NAMALWA (cell line): ENCODE measurements at regions not wholly inside any gene's neighbourhood (a gene's known extent, or its start where the extent isn't known, plus 50 kb on each side); places are given as distances from the start of the nearest gene placed in this dataset.

Experiments used
- DNase-seq: peaks from one replicate; pipeline ENCODE4 v3.0.0-alpha.2; 2015; ENCODE audit warnings: low spot score

DNA sequence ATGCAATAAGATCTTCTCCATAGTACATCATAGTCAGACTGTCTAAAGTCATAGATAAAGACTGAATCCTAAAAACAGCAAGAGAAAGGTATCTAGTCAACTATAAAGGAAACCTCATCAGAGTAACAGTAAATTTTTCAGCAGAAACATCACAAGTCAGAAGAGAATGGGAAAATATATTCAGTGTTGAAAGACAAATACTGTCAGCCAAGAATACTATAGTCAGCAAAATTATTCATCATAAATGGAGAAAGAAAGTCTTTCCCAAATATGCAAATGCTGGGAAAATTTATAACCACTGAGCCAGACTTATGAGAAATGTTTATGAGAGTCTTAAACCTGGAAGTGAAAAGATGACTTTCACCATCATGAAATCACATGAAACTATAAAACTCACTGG is 136.7 kb downstream of the KDR start:
- no peak for DNase-seq

DNA sequence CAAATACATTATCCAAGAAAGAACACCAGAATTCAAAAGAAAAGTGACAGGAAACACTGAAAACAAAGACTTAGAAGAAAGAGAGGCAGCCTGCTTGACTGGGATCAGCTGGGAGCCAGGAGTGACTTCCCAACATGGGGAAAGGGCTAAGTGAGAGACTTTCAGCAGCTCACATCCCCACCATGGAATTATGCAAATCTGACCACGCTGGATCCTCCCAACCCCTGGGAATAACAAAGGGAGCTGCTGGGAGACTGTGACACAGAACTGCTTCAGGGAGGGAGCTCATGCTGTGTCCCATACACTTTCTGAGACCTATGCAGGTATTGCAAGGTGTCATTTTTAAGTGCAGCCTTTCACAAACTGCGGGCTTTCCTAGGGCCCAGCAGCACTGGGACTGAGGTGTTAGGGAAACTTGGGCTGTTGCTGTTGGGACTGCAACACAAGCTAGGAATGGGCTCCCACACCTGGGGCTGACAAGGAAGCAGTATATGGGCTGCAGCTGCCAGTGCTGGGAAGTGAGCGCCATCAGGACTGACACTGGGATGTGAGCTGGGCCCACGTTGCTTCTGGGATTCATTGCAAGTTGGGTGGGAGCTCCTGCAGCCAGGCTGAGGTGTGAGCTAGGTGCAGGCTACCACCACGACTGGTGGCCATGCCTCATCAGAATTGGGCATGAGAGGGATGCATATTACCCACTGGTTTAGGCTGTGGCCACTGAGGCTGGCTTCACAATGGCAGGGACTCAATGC is 139.1 kb downstream of the KDR start:
- no peak for DNase-seq

DNA sequence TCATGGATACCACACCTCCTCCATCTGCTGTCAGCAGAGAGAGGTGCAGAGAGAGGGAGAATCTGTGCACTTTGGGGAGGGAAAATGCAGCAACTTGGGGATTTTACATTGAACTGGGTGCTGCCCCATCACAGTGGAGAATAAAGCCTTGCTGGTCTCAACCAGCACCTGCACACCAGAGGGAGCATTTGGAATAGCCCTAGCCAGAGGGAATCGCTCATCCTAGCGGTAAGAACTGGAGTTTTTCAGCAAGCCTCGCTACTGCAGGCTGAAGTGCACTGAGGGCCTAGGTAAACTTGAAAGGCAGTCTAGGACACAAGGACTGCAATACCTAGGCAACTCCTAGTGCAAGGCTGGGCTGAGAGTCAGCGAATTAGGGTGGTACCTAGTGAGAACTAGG is 148.7 kb downstream of the KDR start:
- DNase-seq, result no peak

DNA sequence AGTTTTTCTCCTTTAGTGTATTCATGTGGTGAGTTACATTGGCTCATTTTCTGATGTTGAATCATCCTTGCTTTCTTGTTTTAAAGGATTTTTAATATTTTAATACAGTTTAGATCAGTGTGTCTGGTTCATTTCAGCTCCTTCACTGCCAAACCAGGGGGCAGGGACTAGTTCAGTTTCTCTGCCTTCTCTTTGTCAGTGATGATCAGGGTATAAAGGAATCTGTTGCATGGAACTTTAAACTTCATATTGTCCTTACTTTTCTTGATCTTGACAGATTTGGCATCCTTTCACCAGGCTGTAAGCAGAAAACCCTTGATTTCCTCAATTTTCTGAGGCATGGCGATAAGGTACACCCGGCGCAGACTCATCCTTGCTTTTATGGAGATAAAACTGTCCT is 149.4 kb downstream of the KDR start:
- no peak for DNase-seq

DNA sequence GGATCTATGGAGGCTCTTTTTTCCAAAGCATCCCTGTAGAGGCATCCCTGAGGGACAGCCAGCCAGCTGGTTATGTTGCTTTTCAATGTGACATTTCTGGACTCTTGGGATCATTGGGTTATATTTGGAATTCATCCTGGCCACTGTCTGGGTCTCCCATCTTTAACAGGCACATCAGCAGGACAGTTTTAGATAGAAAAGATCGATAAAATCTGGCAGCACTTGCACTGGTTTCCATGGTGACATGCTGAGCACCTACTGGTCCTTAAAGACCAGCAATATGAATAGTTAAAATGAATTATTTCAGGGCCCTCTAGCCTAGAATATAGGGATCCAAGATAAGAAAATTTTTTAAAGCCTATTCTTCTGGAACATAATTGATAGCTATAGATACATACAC is 151.6 kb downstream of the KDR start:
- no peak for DNase-seq

- peak; percentile 64 for DNase-seq
Observed at GRCh38 chr4:54971474-54971950, 153.9 kb downstream of the KDR start.

- no peak for DNase-seq
Observed at GRCh38 chr4:54967289-54967688, 158.1 kb downstream of the KDR start.

- DNase-seq, result peak; percentile 33
Observed at GRCh38 chr4:54961357-54961975, 163.9 kb downstream of the KDR start.

GRCh38 chr4:54959651-54960116 is 165.7 kb downstream of the KDR start:
- no peak for DNase-seq

DNA sequence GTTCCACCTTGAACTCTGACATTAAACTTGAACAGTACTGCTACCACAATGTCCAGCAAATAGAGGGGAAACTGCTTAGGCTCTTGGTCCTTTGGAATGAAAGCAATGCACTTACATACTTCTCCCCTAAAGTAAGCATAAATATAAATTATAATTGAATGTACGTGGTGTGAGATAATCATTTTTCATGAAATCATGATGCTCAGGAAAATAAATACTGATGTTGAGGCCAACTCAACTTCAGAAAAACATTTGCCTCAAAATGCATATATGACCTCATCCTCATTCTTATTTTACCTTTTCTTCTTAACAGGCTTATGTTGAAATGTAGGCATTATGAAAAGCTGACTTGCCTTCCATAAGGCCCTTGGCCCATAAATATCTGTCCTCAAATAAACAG is 166.3 kb downstream of the KDR start:
- no peak for DNase-seq

GRCh38 chr4:54958236-54958635 is 167.2 kb downstream of the KDR start:
- no peak for DNase-seq

GRCh38 chr4:54954656-54955388 is 170.6 kb downstream of the KDR start:
- no peak for DNase-seq

DNA sequence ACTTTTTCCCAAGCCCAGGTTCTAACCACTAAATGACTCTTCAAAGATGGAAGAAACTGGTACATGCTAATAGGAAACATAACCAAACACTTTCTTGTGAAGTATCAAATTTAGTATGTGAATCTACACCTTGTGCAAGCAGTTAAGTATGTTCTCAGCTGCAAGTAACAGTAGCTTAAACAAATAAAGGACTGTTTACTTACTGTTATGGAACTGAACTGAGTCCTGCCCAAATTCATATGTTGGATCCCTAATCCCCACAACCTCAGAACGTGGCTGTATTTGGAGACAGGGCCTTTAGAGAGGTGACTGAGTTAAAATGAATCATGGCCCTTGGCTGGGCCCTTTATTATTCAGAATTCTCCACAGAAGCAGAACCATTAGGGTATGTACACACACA is 178.7 kb downstream of the KDR start:
- DNase-seq, result no peak

GRCh38 chr4:54945838-54946237 is 179.6 kb downstream of the KDR start:
- DNase-seq, result no peak

DNA sequence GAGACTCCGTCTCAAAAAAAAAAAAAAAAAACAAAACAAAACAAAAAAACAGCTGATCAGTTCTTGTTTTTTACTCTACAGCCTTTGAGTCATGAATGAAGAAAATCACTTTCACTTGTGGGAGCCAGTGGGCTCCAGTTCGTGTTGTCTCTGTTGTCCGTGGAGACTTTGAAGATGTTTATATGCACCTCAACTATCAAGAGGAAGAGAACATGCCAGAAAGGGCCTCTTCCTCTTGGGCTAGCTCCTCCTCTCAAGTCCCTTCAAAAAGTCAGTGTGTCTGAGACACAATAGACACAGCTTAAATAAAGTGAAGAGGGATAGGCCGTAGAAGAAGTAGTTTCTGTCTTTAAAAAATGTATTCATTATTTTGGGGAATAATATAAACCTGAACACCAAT is 182.7 kb downstream of the KDR start:
- no peak for DNase-seq

- no peak for DNase-seq
Observed at GRCh38 chr4:54941994-54942552, 183.3 kb downstream of the KDR start.

DNA sequence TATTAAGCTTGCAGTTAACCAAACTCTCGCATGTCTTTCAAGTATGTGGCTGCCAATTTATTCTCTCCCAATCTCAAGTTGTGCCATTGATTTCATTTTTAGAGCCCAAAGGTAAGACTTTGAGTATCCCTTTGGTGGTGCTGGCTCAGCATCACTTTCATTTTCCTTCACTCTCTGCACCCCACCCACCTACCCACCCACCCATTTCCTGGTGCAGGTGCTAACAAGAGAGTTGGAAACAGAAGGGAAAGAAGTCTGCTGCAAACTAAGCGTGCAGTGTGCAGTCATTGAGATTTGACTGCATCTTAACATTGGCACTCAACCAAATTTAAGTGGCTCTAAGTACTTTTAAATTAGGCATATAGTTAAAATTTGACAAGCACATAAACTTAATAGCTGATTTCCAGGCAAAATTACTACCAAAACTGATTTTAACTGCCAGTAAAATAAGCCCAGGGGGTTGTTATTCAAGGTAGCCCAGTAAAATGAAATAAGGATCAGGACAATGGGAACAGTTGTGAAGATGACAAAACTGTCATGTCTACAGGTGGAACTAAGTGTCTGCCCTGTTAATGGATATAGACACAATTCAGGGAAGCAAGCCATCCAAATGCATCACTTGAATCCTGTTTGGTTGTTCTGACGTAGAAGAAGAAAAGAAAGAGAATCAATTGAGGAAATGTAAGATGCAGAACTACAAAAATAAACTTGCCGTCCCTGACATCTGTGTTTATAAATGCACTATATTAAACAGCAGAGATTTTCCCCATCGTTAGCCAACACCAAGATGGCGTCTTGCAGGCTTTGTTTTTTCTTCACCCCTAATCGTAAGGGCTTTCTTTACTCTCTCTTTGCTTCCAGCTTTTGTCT is 184.2 kb downstream of the KDR start:
- no peak for DNase-seq

DNA sequence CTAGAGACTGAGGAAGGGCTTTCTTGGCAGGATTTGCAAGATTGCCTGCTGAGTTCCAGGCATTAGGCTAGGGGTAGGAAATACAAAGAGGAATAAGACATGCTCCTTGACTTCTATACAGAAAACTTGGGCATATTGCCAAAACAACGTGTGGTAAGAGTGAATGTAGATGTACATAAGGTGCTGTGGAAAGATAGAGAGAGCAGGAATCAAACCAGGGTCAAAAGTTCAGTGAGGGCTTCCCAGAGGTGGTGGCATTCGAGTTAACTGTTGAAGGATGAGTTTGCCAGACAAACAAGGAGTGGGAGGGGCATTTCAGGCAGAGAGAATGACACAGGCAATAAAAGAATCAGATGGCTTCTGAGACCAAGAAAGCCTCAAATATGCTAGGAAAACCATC is 187.9 kb downstream of the KDR start:
- DNase-seq, result peak; percentile 3

DNA sequence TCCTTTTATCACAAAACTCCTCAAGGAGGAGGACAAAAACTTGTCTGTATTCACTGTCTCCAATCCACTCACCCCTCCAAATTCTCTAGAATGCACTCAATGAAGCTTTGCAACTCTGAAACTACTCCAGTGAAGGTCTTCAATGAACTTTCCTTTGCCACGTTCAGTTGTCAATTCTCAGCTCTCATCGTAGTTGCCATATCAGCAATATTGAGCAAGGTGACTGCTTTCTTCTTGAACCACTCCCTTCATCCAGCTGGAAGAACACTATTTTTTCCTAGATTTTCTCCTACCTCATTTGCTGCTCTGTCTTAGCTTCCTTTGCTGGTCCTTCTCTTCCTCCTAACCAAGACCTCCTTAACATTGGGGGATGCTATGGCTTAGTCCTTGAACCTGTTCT is 191.8 kb downstream of the KDR start:
- no peak for DNase-seq

DNA sequence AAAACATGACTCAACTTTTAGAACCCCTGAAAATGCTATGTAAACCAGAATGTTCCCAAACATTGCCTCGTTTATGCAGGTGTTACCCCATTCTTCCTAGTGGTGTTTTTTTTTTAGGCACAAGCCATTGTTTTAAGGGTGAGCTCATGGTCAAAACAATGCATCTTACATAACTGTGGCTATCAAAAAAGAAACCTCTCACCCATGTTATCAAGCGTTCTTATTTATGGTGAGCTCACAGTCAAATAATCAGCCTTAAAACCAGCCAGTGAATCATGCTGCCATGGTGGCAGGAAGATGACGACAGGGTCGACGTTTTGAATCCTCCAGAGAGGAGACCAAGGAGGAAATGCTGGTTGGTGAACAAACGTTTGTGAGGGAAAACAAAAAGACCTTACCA is 195.2 kb downstream of the KDR start:
- DNase-seq, result no peak

- DNase-seq, result no peak
Observed at GRCh38 chr4:54929459-54929858, 195.9 kb downstream of the KDR start.

- DNase-seq, result no peak
Observed at GRCh38 chr4:54924891-54925290, 200.5 kb downstream of the KDR start.
